ENCODE measurements at regions not wholly inside any gene's neighbourhood (a gene's known extent, or its start where the extent isn't known, plus 50 kb on each side); places are given as distances from the start of the nearest gene placed in this dataset.

DNA sequence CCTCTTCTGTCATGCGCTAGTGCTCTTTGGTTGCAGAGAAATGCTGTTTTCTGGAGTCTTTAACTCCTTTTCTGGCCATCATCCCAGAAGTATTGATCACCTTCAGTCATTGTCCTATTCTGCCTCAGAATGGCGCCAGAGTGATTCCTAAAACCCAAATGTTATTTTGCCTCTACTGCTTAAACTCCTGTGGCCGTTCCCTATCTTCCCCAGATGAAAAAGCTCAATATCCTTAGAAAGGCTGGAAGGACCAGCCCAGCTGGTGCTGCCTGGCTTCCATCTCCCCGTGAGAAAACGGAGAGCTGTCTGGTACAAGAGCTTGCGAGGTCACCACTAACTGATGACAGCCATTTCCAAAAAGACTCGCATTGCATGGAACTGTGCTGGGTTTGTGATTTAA, 179.1 kb downstream of the RBM26 start:
- TF ChIP-seq, protein P1, sequence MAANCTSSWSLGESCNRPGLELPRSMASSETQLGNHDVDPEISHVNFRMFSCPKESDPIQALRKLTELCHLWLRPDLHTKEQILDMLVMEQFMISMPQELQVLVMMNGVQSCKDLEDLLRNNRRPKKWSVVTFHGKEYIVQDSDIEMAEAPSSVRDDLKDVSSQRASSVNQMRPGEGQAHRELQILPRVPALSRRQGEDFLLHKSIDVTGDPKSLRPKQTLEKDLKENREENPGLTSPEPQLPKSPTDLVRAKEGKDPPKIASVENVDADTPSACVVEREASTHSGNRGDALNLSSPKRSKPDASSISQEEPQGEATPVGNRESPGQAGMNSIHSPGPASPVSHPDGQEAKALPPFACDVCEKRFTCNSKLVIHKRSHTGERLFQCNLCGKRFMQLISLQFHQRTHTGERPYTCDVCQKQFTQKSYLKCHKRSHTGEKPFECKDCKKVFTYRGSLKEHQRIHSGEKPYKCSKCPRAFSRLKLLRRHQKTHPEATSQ (tag by site-specific recombination; IDR thresholded peaks at IDR 0.05) = no peak
- TF ChIP-seq ZNF2 (tag by site-specific recombination; IDR thresholded peaks at IDR 0.05) (no peak), ZNF404 (tag by site-specific recombination; IDR thresholded peaks at IDR 0.05) (no peak), MYNN (tag by site-specific recombination; IDR thresholded peaks at IDR 0.05; ENCODE audit: borderline replicate concordance) (no peak), KLF10 (tag by site-specific recombination; IDR thresholded peaks at IDR 0.05) (no peak), ZNF510 (tag by site-specific recombination; IDR thresholded peaks at IDR 0.05; ENCODE audit: insufficient replicate concordance) (no peak), SP7 (tag by site-specific recombination; IDR thresholded peaks at IDR 0.05) (no peak), ZNF600 (tag by site-specific recombination; IDR thresholded peaks at IDR 0.05) (no peak), ZNF311 (tag by site-specific recombination; IDR thresholded peaks at IDR 0.05; ENCODE audit: borderline replicate concordance) (no peak), ZNF785 (tag by site-specific recombination; IDR thresholded peaks at IDR 0.05) (no peak)
- TF ChIP-seq, protein P2, sequence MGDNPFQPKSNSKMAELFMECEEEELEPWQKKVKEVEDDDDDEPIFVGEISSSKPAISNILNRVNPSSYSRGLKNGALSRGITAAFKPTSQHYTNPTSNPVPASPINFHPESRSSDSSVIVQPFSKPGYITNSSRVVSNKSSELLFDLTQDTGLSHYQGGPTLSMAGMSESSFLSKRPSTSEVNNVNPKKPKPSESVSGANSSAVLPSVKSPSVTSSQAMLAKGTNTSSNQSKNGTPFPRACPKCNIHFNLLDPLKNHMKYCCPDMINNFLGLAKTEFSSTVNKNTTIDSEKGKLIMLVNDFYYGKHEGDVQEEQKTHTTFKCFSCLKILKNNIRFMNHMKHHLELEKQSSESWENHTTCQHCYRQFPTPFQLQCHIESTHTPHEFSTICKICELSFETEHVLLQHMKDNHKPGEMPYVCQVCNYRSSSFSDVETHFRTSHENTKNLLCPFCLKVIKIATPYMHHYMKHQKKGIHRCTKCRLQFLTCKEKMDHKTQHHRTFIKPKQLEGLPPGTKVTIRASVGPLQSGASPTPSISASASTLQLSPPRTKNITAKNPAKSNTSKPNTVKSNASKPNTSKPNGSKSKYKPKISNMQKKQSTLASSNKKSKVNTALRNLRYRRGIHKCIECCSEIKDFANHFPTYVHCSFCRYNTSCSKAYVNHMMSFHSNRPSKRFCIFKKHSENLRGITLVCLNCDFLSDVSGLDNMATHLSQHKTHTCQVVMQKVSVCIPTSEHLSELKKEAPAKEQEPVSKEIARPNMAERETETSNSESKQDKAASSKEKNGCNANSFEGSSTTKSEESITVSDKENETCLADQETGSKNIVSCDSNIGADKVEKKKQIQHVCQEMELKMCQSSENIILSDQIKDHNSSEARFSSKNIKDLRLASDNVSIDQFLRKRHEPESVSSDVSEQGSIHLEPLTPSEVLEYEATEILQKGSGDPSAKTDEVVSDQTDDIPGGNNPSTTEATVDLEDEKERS (tag by site-specific recombination; IDR thresholded peaks at IDR 0.05) = no peak
- TF ChIP-seq, protein P3, sequence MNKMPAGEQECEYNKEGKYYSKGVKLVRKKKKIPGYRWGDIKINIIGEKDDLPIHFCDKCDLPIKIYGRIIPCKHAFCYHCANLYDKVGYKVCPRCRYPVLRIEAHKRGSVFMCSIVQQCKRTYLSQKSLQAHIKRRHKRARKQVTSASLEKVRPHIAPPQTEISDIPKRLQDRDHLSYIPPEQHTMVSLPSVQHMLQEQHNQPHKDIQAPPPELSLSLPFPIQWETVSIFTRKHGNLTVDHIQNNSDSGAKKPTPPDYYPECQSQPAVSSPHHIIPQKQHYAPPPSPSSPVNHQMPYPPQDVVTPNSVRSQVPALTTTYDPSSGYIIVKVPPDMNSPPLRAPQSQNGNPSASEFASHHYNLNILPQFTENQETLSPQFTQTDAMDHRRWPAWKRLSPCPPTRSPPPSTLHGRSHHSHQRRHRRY (tag by site-specific recombination; IDR thresholded peaks at IDR 0.05) = no peak
- TF ChIP-seq, protein P4, sequence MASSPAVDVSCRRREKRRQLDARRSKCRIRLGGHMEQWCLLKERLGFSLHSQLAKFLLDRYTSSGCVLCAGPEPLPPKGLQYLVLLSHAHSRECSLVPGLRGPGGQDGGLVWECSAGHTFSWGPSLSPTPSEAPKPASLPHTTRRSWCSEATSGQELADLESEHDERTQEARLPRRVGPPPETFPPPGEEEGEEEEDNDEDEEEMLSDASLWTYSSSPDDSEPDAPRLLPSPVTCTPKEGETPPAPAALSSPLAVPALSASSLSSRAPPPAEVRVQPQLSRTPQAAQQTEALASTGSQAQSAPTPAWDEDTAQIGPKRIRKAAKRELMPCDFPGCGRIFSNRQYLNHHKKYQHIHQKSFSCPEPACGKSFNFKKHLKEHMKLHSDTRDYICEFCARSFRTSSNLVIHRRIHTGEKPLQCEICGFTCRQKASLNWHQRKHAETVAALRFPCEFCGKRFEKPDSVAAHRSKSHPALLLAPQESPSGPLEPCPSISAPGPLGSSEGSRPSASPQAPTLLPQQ (tag by site-specific recombination; IDR thresholded peaks at IDR 0.05) = no peak
- TF ChIP-seq, protein P5, sequence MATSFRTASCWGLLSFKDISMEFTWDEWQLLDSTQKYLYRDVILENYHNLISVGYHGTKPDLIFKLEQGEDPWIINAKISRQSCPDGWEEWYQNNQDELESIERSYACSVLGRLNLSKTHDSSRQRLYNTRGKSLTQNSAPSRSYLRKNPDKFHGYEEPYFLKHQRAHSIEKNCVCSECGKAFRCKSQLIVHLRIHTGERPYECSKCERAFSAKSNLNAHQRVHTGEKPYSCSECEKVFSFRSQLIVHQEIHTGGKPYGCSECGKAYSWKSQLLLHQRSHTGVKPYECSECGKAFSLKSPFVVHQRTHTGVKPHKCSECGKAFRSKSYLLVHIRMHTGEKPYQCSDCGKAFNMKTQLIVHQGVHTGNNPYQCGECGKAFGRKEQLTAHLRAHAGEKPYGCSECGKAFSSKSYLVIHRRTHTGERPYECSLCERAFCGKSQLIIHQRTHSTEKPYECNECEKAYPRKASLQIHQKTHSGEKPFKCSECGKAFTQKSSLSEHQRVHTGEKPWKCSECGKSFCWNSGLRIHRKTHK (tag by site-specific recombination; IDR thresholded peaks at IDR 0.05) = no peak
- Histone ChIP-seq H3K4me1 (ENCODE audit: control insufficient read depth, insufficient read depth, low read length) (no peaks in the 10 kb centered on the region), H3K36me3 (ENCODE audit: control insufficient read depth in 2 of 2, insufficient read depth in 1 of 2, low read length in 2 of 2) (no peaks in the 10 kb centered on the region), H3K9me3 (ENCODE audit: control insufficient read depth, insufficient read depth, low read depth, low read length) (no peaks in the 10 kb centered on the region), H3K4me3 (ENCODE audit: low read depth, low read length) (no peak overlapping the region), H3K27ac (ENCODE audit: extremely low read depth, low read depth, low read length) (no peak overlapping the region)
- ChIA-PET CTCF (interaction anchor here (0.7 kb wide), 1 partner anchor 189 kb away, joined by 3 read pairs; no protein-coding TSS in a partner anchor), POLR2A (no interaction called here)

DNA sequence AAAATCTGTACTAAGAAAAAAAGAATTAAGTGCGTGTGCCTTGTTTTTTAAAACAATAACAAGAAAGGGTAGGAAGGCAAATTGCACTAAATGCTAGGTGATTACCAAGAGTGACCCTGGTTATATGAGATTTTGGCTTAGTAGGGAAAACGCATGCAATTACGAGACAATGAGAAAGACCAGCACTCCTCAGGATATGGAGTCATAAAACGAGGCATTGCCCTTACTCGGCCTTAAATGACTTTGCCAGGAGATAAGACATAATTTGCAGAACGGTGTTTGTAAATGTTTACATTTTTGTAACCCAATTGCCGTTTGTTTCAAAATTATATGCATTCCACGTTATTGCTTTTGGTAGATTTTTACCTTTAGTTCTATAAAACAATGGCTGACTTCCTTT, 179.8 kb downstream of the RBM26 start:
- no peak overlapping the region for H3K4me3 ChIP-seq (ENCODE audit: low read depth, low read length)
- no peak overlapping the region for H3K27ac ChIP-seq (ENCODE audit: extremely low read depth, low read depth, low read length)
- POLR2A ChIA-PET = no interaction called here
- no peaks in the 10 kb centered on the region for H3K4me1 ChIP-seq (ENCODE audit: control insufficient read depth, insufficient read depth, low read length)
- H3K9me3 ChIP-seq (ENCODE audit: control insufficient read depth, insufficient read depth, low read depth, low read length) = no peaks in the 10 kb centered on the region
- no peaks in the 10 kb centered on the region for H3K36me3 ChIP-seq (ENCODE audit: control insufficient read depth in 2 of 2, insufficient read depth in 1 of 2, low read length in 2 of 2)
- CTCF ChIA-PET = no interaction called here
- no peak for TF ChIP-seq ZNF292 (tag by site-specific recombination; IDR thresholded peaks at IDR 0.05; ENCODE audit: borderline replicate concordance, low read depth)
- TF ChIP-seq ZNF600 (tag by site-specific recombination; IDR thresholded peaks at IDR 0.05) = no peak
- TF ChIP-seq ZBTB17 (tag by site-specific recombination; IDR thresholded peaks at IDR 0.05) = no peak
- no peak for TF ChIP-seq ZNF596 (tag by site-specific recombination; IDR thresholded peaks at IDR 0.05)
- TF ChIP-seq ZNF157 (tag by site-specific recombination; IDR thresholded peaks at IDR 0.05) = no peak
- TF ChIP-seq ZNF266 (tag by site-specific recombination; IDR thresholded peaks at IDR 0.05; ENCODE audit: low read depth) = no peak
- TF ChIP-seq HOXA7 (CRISPR knock-in tag; IDR thresholded peaks at IDR 0.05; ENCODE audit: borderline replicate concordance) = no peak
- TF ChIP-seq KLF7 (tag by site-specific recombination; IDR thresholded peaks at IDR 0.05; ENCODE audit: borderline replicate concordance) = no peak
- no peak for TF ChIP-seq ZNF16 (tag by site-specific recombination; IDR thresholded peaks at IDR 0.05; ENCODE audit: low read depth)
- TF ChIP-seq, protein P6, sequence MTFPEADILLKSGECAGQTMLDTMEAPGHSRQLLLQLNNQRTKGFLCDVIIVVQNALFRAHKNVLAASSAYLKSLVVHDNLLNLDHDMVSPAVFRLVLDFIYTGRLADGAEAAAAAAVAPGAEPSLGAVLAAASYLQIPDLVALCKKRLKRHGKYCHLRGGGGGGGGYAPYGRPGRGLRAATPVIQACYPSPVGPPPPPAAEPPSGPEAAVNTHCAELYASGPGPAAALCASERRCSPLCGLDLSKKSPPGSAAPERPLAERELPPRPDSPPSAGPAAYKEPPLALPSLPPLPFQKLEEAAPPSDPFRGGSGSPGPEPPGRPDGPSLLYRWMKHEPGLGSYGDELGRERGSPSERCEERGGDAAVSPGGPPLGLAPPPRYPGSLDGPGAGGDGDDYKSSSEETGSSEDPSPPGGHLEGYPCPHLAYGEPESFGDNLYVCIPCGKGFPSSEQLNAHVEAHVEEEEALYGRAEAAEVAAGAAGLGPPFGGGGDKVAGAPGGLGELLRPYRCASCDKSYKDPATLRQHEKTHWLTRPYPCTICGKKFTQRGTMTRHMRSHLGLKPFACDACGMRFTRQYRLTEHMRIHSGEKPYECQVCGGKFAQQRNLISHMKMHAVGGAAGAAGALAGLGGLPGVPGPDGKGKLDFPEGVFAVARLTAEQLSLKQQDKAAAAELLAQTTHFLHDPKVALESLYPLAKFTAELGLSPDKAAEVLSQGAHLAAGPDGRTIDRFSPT (tag by site-specific recombination; IDR thresholded peaks at IDR 0.05) = no peak
- no peak for TF ChIP-seq ZNF510 (tag by site-specific recombination; IDR thresholded peaks at IDR 0.05; ENCODE audit: insufficient replicate concordance)
